HG02642 (cell line): ENCODE measurements at regions not wholly inside any gene's neighbourhood (a gene's known extent, or its start where the extent isn't known, plus 50 kb on each side); places are given as distances from the start of the nearest gene placed in this dataset.
"Not testable (repeated sequence)": the region's sequence is repeated elsewhere in the genome, so short reads cannot be mapped to it uniquely, and the experiment has no call there.

ENCODE experiments used
- ATAC-seq: cut with Tn5 transposase; IDR thresholded peaks from one replicate; pipeline ENCODE4 v1.9.1; 2021; ENCODE audit warnings: mild to moderate bottlenecking; ENCODE audit not compliant: unreplicated experiment, poor library complexity

DNA sequence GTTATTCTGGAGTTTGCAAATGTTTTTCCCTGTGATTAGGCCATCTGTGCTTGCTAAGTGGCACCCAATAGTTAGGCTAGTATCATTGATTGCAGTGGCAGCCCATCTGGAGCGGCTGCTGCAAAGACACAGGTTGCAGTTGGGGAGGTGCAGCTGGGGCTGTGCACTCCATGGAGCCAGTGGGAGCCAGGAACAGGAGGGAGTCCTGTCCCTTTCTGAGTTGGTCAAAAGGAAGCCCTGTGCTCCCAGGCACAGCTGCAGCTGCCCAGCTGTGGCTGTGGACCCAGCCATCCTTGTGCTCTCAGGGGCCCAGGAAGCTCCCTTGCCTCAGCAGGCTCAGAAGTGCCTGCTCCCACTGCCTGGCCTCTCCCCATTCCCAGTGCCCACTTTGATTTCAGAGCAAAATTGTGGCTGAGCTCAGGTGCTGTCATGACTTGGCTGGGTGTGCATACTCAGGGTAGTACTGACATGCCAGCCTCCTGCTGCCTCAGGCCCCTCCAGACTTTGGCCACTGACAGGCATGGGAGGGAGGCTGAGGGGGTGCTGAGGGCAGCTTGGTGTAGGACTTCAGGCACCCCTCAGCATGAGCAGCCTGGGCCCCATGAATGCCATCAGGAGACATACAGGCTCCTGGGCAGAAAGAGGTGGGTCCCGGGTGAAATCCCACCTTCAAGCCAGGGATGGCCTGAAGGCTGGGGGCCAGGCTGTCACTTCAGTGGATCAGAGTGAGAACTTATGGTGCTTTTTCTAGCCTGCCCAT is 270.6 kb downstream of the PCDH20 start:
- ATAC-seq = no peak

DNA sequence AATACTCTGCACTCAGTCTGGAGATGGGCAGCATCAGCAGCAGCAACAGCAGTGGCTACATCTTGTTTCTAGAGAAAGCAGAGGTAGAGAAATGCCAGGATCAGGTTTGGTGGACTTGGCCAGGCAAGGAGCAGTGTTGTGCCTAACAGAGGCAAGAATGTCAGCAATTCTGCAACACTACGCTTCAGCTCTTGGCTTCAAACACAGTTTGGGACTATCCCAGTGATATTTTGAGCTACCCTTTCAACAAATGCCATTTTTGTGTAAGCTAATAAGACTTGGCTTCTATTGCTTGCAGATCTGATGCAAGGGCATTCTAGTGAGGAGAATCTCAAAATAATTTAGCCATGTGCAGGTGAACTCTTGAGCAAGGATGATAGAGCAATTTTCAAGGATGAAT is 271.3 kb downstream of the PCDH20 start:
- ATAC-seq = no peak

DNA sequence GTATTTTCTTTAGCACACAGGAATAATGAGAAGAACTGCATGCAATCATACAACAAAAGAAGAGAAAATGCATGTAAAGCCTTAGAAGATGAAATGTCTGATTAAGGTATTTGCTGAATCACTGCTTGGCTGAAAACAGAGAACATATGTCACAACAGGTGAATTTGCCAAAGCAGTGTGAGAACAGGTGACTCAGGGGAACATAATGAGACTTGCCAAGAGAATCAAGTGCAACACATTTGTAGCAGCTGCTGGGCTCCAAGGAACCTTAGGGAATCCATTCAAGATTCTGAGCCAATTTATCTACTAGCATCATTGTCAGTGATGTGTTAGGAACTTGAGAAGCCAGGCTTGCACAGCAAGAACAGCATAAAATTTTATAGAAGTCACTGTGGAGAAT is 273.1 kb downstream of the PCDH20 start:
- no peak for ATAC-seq

DNA sequence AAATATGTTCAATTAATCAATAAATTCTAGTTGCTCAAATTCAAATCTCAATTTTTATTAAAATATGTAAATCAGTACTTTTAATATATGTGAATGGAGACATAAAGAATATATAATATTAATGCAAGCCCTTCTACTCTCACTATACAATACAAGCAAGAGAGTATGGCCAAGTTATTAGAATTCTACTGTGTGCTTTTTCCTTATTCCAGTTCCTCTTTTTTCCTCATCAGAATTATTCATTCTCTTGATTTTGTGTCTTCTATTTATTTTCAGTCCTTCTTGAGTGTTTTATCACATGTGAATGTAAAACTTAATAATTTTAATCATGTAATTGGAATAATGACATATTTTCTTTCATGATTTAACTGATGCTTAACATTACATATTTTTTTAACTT is 276.8 kb downstream of the PCDH20 start:
- ATAC-seq = no peak

DNA sequence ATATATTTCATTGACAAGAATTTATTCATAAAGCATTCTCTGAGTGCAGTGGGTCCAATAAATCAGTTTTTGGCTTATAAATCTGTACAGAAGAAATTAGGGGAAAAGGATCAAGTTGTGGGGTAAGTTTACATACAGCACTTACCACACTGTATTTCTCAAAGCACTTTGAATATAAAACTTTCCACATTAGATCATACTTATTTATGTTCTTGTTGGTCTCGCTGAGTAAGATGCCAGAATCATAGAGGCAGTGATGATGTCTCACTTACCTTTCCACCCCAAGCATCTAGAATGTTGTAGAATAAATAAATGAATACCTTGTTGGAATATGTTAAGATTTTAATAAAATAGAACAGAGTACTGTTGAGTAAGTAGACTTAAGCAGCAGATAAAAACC is 279.1 kb downstream of the PCDH20 start:
- ATAC-seq = no peak

DNA sequence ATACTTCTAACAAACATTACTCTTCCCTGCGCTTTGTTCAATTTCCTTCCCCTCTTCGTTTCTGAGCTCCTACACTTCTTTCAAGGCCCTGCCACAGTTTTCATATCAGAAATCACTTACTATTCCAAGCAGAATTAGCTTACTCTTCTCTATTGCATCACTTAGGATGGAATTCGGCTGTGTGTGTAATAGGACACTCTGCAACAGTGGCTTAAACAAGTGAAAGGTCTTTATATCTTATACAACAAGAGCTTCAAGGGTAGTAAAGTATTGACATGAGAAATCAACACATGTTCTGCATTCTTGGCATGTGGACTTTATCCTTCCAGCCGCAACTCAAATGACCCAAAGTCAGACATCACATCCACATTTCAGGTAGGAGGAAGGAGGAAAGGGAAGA is 279.6 kb downstream of the PCDH20 start:
- ATAC-seq = no peak

DNA sequence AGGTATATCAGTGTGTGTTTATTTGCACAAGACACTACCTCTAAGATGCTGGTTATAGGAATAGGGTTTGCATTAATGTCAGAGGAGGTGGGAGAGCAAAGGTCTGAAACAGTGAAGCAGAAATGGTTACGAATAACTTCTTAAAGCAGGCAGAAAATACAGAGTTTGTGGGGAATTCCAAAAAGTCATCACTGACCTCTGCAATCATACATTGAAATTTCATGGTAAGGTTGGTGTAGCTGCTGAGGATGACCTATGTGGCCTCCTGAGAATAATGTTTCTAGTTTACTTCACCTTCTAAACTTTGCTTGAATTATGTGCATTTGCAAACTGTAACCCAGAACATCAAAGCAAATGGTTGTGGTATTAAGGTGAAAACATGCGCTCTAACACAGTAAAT is 280.1 kb downstream of the PCDH20 start:
- ATAC-seq = no peak

DNA sequence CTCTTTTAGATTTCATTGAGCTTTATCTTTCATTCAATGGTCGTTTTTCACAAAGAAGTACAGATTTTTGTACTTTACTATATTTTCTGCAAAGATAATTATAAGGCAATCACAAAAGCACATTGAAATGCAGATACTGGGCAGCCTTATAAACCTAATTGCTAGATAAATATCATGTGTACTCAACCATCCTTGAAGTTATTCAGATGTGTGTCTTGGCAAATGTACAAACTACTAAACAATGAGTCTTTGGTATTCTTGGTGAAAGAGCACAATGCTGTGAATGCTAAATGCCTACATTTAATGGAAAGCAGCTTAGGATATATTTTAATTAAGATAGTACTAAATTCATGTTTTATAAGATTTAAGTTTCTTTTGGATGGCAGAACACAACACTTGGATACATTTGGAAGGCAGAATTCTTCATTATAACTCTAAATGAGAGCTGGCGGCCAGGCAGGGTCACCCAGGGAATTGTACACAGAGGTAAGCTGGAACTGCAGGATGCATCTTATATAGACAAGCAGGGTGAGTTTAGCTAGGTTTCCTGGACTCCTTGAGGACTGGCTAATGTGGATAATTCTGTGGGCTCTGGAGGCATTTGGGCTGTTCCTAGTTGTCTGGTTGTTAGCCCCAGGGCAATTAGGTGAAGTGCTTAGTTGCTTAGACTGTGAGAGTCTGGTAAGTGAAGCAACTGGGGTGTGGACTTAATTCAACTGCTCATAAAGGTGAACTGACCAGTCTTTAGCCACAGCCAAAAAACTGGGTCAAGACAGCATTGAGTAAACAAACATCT is 286.6 kb downstream of the PCDH20 start:
- no peak for ATAC-seq

DNA sequence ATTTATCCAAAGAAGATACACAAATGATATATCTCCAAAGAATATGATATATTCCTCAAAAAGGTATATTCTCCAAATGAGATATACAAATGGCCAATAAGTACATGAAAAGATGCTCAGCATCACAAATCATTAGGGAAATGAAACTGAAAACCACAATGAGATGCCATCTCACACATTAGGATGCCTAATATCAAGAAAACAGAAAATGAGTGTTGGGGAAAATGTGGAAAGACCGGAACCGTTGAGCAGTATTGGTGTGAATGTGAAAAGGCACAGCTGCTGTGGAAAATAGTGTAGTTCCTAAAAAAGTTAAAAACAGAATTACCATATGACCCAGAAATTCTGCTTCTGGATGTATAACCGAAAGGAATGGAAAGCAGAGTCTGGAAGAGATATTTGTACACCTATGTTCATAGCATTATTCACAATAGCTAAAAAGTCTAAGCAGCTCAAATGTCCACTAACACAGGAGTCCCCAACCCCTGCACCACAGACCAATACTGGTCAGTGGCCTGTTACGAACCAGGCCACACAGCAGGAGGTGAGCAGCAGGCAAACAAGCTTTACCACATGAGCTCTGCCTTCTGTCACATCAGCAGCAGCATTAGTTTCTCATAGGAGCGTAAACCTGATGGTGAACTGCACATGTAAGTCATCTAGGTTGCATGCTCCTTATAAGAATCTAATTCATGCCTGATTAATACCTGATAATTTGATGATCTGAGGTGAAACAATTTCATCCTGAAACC is 291.9 kb downstream of the PCDH20 start:
- no peak for ATAC-seq

DNA sequence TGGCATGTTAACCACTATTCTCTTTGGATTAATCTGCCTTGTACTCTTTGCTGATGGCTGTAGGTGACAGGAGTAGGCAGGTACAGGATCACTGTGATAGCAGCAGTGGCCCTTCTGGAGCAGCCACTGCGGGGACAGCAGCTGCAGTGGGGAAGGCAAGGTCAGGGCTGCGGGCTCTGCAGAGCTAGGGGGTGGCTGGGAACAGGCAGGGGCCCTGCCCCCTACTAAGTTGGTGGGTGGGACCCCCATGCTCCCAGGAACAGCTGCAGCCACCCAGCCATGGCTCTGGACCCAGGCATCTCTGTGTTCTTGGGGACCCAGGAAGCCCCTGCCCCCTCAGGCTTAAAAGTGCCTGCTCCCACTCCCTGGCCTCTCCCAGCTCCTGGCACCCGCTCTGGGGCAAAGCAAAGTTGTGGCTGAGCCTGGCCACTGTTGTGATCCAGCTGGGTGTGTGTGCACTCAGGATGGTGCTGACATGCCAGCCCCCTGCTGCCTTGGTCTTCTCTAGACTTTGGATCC is 302.4 kb downstream of the PCDH20 start:
- no peak for ATAC-seq

DNA sequence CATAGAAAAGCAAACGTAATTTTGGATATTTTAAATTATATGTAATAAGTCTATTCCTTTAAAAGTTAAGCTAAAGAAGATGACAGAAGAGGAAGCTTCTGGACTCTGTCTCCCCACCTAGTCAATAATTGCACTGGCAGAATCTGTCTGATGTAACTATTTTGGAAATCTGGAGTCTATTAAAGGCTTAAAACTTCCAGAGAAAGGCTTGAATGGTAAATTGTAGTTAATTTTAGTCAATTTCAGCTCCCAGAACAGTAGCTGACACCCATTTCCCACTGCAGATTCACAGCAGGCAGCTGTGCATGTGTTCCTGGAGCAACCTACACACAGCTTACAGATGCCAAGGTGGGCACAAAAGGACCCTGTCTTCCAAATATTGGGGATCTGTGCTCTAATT is 304.1 kb downstream of the PCDH20 start:
- no peak for ATAC-seq

DNA sequence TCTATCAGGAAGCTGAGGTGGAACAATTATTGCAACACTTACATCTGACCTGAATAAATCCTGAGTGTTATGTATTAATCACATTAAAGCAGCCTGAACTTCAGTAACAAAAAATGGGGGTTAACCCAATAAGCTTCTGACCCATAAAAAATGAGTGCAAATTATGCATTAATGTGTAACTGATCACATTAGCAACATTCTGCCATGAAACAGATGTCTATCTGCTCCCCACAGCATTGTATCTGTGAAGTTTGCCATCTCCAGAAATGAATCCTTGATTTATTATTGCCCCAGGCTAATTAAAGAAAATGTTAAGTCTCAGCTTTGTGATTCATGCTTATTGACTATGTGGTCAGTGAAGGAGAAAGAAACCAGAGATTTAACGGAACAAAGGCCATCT is 304.9 kb downstream of the PCDH20 start:
- no peak for ATAC-seq

DNA sequence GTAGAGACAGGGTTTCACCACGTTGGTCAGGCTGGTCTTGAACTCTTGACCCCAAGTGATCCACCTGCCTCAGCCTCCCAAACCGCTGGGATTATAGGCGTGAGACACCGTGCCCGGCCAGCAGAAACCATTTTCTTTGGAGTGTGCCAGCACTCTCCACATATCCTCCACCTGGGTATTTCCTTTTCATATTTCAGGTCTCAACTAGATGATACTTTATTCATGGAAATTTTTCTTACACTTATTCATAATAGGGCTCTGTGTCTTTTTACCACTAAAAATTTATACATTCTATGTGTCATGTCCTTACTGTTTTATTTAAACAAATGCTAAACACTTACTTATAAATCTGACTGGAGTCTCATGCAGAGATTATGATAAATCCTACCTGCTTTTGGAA is 305.9 kb downstream of the PCDH20 start:
- no peak for ATAC-seq

DNA sequence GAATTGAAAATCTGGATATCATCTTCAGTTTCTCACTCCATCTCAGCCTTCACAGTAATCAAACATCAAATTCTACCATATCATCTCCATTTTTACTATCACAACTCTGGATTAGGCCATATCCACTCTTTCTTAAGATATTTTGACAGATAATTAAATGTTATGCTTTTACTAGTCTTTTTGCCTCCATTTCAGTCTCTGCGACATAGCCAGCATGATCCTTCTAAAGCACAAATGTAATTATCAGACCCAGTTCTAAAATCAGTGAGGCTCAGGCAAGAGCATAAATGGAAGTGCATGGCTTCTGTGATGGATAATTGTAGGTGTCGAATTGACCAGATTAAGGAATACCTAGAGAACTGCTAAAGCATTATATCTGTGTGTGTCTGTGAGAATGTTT is 307.7 kb downstream of the PCDH20 start:
- no peak for ATAC-seq

DNA sequence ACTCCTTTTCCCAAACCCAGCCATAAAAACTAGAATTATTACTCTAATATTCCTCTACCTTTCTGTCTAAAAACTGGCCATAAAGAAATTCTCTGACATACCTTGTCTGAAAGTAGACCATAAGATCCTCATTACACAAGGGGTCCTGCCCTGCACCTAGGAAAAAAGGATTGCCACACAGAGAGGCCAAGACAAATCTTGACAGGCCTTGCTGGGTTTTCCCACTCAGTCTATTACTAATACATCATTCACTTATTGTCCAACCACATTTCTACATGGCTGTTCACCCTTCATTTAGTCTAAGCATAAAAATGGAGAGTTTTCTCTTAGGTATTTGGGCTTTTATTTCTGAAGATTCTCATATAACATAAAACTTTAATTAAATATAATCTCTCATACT is 319.8 kb downstream of the PCDH20 start:
- no peak for ATAC-seq

DNA sequence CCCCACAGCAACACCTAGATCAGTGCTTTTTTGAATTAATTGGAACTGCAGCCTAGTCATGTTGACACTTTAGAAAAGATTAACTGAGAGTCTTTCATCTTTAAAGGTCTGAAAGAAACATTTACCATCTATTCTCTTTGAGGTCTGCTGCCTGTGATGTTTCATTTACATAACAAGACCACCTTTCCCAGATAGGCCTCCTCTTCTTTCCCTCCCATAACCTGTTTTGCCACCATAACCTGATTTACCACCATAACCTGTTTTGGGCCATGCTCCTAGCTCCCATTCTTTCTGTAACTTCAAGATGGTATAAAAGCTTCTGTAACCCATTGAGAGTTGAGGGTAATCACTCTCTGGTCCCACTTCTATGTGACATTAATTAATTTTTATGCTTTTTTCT is 320.8 kb downstream of the PCDH20 start:
- no peak for ATAC-seq

DNA sequence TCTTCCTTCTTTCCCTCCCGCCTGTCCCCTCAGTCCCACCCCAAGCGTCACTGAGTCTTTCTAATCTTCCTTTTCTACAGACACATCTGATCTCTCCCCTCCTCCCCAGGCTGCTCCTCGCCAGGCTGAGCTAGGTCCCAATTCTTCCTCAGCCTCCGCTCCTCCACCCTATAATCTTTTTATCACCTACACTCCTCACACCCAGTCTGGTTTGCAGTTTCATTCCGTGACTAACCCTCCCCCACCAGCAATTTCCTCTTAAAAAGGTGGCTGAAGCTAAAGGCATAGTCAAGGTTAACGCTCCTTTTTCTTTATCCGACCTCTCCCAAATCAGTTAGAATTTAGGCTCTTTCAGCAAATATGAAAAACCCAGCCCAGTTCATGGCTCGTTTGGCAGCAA is 325.8 kb downstream of the PCDH20 start:
- ATAC-seq = not testable (repeated sequence)

DNA sequence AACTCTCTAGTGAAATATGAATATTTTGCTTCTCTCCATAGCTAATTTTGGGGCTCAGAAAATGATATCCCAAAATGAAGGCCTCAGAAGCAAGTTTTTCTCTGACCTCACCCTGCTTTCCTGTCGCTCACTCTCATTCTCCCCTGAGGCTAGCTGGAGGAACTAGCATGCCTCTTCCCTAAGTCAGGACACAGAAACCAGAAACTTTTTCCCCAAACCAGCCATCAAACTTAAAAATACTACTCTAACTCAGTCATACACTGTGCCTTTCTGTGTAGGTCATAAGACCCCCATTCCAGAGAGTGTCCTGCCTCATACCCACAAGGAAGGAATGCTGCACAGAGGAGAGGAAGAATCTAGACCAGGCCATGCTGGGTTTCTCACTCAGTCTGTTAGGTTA is 329.6 kb downstream of the PCDH20 start:
- no peak for ATAC-seq

DNA sequence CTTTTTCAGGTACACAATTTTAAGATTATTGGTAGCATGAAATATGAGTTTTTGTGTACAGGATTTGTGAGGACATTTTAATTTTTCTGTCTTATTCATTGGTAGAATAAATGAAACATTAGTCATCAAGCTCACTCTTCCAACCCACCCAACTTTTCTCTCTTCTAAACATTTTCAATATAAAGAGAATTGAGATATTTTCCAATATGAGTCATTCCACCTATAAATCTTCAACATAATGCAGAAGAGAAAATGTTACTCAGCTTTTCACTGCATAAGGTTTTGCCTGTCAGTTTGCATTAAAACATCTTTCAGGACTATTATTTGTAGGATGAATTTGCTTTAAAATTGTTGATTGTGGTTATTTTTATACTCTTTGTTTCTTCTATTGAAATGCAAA is 330.7 kb downstream of the PCDH20 start:
- no peak for ATAC-seq

DNA sequence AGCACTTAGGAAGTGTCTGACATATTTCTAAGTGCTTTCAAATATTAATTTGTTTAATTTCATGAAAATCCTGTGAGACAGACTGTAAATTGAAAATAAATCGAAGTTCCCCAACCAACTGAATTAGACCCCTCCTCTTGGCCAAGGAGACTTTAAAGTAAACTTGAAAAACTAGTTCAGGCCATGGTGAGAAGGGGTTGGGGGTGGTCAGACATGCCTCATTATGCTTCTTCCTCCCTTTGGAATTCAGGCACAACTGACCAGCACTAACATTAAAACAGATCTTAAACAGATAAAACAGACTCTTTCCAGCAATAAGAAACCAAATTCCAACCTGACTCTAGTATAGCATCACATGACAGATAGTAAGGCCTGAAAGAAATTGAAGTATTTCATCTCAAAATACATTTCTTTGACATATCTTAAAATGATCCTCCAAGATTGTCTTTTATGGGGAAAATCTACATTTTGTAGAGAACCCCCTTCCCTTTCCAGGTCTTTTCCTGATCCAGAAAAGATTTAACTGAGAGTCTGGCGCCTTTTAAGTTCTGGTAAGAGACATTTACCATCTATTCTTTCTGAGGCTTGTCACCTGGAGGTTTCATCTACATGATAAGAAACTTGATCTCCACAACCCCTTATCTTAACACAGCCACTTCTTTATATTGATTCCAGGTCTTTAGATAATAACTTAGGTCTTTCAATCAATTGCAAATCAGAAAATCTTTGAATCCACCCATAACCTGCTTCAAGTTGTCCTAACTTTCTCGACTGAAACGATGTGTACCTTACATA is 336.5 kb downstream of the PCDH20 start:
- ATAC-seq = no peak
